GM21390 (cell line): ENCODE measurements at regions not wholly inside any gene's neighbourhood (a gene's known extent, or its start where the extent isn't known, plus 50 kb on each side); places are given as distances from the start of the nearest gene placed in this dataset.

ENCODE experiments used
- ATAC-seq: cut with Tn5 transposase; IDR thresholded peaks from one replicate; pipeline ENCODE4 v1.9.1; 2021; ENCODE audit not compliant: unreplicated experiment

GRCh38 chr5:175116466-175117048, 327.4 kb downstream of the DRD1 start:
- ATAC-seq, result no peak

DNA sequence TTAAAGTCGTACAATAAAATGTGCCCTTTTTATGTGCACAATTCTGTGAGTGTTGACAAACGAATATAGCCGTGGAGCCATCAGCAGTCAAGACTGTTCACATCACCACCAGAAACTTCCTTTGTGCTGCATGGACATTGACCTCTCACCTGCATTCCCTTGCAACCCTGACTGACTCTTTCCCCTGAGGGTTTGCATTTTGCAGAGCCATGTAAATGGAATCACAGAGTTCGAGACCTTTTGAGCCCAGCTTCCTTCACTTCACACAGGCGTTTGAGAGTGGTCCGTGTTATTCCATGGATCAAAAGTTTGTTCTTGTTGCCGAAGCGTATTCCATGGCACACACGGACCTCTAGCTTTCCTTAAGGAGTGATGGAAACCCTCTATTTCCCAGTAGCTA, 328.2 kb downstream of the DRD1 start:
- ATAC-seq, result no peak

- ATAC-seq, result no peak
Measured at GRCh38 chr5:175113947-175114346, 330.0 kb downstream of the DRD1 start.

DNA sequence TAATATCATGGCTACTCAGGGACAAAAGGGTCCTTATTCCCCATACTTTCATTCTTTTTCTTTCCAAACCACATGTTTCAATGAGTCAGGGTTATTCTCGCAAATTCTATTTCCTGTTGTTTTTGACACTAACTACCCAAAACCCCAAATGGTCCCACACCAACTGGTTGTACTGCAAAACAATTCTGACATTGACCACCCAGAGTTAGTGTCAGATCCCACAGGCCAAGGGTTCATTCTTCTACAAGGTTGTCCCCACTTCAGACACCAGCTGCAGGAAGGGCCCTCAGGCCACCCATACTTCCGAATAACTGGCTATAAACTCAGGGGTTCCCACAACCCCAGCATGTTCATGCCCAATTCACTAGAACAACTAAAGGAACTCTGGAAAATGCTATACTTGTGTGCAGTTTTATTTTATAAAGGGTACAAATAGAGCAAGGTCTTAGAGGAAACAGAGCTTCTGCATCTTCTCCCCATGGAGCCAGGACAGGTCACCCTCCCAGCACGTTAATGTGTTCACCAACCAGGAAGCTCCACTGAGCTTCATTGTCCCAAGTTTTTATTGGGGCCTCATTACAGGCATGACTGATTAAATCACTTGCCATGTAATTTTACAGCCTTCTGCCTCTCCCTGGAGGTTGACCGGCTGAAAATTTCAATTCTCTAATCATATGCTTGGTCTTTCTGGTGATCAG, 334.8 kb downstream of the DRD1 start:
- ATAC-seq, result no peak

DNA sequence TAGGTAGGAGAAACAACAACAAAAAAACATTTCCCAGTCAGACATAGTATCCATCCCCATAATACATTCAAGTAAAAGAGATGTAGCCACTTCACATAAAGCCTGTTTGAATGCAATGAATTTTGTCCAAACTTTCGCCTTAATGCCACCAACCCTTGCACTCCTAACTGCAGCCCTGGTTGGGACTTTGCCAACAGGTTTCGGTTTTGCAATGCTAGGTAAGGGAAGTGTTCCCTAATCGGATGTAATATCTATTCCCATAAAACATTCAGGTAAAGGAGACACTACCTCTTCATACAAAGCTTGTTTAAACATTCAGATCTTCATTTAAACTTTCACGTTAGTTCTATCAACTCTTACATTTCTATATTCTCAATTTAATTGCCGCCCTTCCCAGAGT, 336.1 kb downstream of the DRD1 start:
- ATAC-seq, result no peak

GRCh38 chr5:175107028-175107588, 336.9 kb downstream of the DRD1 start:
- no peak for ATAC-seq

GRCh38 chr5:175104677-175105076, 339.3 kb downstream of the DRD1 start:
- ATAC-seq, result no peak

DNA sequence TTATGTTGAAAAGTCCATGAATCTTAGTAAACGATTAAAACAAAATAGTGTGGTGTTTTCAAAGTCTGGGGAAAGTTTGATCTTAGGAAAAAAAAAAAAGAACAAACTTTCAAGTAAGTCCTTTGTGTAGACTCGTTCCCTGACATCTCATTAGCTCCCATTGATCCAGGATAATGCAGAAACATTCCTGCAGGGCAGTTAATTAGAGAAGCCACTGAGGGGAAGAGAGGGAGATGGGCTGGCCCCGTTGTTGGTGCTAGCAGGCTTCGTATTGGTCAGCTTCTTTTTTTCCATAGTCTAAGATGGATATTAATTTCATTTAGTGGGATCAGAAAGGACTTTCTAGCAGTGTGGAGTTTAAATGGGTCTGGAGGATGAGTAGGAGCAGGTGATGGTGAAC, 340.2 kb downstream of the DRD1 start:
- no peak for ATAC-seq

DNA sequence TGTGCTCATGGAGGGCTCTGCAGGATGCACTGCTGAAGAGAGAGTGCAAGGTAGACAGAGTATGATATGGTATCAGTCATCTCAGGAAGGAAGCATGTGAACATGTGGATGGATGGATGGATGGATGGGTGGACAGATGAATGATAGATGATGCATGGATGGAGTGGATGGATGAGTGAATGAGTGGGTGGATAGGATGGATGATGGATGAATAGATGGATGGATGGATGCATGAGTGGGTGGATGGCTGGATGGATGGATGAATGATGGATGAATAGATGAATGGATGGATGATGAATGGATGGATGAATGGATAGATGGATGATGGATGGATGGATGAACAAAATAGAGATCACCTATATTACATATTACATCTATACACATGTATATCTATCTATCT, 341.3 kb downstream of the DRD1 start:
- ATAC-seq, result no peak

GRCh38 chr5:175098301-175098700, 345.7 kb downstream of the DRD1 start:
- no peak for ATAC-seq

DNA sequence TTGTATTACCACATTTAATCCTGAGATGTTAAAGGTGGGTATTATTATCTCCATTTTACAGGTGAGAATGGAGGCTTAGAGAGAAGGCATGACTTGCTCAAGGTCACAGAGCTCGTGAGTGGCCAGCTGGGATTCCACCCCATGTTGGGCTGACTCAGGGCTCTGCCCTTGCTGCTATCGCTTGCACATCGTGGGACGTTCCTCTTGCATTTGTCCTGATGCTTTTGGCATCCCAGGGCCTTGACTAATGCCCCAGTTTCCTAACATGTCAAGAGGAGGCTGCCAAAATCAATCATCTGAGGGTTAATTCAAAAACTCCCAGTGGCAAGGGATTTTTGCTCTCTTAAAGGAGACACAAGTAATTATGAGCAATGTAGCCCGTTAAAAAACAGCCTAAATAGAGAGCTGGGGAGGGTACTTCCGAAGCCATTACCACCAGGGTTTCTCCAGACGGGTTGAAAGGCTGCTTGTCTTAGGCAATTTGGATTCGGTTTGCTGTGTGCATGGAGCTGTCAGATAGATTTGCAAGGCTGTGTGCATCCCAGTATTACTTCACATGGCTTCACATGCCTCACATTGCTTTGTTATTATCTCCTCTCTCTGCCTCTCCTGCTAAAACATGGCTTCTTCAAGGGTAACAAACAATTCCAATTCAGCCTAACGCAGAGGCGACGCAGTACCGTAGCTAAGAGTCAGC, 347.4 kb downstream of the DRD1 start:
- no peak for ATAC-seq

DNA sequence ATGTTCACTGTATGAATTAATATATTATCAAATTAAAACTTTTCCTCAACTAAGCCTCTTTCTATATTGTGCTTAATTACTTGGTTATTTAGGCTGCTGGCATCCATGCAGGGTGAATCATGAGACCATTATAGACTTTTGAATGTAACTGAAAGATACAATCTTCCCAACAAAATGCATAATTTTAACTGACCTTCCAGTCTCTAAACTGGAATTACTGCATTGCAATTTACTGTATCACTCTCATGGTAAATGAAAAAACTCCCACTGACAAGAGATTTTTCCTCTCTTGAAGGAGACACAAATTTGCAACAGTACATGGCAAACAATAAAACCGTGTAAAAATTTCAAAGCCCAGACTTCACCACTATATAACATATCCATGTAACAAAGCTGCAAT, 349.5 kb downstream of the DRD1 start:
- no peak for ATAC-seq

DNA sequence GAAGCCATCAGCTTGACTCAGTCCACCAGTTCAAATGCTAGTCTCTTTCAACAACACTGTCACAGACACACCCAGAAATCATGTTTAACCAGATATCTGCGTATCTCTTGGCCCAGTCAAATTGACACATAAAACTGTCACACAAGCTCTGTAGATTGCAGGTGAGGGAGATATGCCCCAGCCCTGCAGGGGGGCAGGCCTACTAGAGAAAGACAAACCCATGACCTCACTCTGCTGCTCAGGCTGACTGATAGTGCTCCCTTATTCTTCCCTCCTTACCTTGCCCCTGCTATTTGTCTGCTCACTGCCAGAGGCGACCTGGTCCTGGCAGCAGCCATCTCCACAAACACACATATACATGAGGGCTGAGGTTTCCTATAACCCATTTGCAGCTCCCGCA, 351.3 kb downstream of the DRD1 start:
- ATAC-seq, result no peak

- ATAC-seq, result no peak
Measured at GRCh38 chr5:175088963-175089362, 355.0 kb downstream of the DRD1 start.

- ATAC-seq, result no peak
Measured at GRCh38 chr5:175082866-175083590, 358.6 kb downstream of the MSX2 start.

GRCh38 chr5:175082346-175082745, 358.0 kb downstream of the MSX2 start:
- ATAC-seq, result no peak

DNA sequence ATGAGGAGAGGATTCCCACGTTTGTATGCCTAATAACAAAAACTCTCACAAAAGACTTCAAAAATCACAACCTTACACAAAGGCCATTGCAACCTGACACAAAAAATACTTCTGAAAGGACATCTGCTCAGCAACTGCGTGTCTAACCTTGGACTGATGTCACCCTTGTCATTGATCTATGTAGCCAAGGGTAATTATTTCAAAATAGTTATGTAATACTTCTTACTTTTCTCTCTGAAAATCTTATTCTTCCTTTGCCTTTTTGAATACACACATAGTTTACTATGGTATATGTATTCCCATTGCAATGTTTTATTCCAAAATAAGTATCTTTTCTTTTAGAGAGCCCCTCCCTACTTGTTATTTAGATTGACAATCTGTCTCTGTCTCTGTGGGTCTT, 355.3 kb downstream of the MSX2 start:
- ATAC-seq, result no peak

GRCh38 chr5:175070283-175070682, 345.9 kb downstream of the MSX2 start:
- ATAC-seq, result no peak

DNA sequence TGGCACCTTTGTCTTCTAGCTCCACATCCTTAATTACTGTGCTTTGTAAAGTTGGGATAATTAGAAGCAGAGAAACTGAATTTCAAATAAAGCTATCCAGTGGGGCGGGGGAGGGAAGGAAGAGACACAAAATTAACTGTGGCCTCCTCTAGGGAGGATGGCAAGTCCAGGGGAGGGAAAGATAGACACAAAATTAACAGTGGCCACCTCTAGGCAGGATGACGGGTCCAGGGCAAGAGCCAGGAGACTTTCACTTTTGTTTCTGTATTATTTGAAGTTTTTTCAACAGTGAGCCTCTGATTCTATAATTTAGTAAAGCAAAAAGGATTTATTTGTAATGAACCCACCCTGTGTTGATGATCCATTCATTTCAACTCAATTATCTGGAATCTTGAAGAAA, 335.9 kb downstream of the MSX2 start:
- no peak for ATAC-seq

DNA sequence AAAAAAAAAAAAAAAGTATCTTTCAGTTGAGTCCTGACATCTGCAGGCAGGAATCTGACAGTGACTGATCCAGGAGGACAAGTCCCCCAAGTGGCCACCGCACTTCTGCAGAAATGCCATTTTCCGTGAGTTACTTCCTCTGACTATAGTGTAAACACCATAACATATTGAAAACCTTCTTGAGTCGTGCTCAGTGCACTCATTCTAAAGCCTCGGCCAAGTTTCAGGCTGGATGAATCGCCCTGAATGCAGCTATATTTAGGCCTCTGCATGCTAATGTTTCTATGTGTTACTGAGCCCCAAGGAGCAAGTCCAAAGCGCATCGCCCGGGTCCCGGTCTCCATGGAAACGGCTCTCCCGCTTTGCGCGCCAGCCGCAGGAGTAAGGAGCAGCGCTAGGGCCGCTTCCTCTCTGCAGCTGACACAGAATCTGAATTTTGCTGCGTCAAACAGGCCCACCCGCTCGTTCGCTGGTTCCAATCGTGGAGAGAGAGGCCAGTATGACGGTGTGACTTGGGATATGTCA, 335.4 kb downstream of the MSX2 start:
- no peak for ATAC-seq

DNA sequence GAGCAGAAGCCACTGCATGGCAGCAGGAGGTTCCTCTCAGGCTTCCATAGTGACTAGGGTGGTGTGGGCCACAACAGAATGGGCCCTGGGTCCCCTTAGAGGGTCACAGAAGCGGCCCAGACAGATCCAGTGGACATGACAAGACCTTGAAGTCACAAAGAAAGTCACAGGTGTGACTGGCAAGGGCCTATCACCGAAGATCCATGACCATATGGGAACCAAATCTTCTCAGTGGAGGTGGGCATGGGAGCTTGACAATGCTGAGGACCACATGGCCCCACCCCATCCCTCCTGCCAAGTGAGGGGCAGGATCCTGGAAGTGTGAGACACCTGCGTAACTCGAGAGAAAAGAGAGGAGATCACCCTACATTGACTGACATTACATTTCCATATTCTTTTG, 332.4 kb downstream of the MSX2 start:
- ATAC-seq, result no peak
